ENCODE measurements at regions not wholly inside any gene's neighbourhood (a gene's known extent, or its start where the extent isn't known, plus 50 kb on each side); places are given as distances from the start of the nearest gene placed in this dataset.

DNA sequence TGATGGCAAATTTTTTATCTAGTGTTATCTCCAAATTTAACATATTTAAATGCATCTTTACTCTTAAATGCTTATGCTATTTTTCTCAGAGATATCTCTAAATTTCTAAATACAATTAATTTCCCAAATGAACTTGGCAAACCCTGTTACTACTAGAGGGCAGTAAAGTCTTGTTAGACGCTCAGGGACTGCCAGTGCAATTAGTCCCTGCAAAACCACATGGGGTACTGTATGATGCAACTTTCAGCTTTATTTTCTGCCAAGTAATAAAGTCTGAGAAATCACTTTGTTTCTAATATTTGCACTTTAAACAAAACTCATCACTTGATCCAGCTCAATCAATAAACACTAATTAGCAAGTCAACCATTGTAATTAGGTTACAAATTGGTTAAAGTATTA is 76.0 kb upstream of the ADGRB3 start:
- H3K4me1 ChIP-seq, result peaks cover 0 to 3% (median 0%) of the 10 kb centered on the region in 4 donors
- TF ChIP-seq POLR2A (IDR thresholded peaks at IDR 0.05) (no peak), POLR2AphosphoS5 (IDR thresholded peaks at IDR 0.05) (no peak), EP300 (IDR thresholded peaks at IDR 0.05; ENCODE audit: low read depth) (no peak)
- TF ChIP-seq, protein P1, sequence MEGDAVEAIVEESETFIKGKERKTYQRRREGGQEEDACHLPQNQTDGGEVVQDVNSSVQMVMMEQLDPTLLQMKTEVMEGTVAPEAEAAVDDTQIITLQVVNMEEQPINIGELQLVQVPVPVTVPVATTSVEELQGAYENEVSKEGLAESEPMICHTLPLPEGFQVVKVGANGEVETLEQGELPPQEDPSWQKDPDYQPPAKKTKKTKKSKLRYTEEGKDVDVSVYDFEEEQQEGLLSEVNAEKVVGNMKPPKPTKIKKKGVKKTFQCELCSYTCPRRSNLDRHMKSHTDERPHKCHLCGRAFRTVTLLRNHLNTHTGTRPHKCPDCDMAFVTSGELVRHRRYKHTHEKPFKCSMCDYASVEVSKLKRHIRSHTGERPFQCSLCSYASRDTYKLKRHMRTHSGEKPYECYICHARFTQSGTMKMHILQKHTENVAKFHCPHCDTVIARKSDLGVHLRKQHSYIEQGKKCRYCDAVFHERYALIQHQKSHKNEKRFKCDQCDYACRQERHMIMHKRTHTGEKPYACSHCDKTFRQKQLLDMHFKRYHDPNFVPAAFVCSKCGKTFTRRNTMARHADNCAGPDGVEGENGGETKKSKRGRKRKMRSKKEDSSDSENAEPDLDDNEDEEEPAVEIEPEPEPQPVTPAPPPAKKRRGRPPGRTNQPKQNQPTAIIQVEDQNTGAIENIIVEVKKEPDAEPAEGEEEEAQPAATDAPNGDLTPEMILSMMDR (IDR thresholded peaks at IDR 0.05), result no peak
- in situ Hi-C loops (cut with MboI; ENCODE audit: low pct_ligation_motif_present in 1 of 4, low pct_unique_long_range_greater_than_20kb in 1 of 4, low sequenced_read_pairs in 3 of 4), result no loop called here
- H3K27ac ChIP-seq, result no peak overlapping the region
- no peak overlapping the region for H3K4me3 ChIP-seq
- WGBS, 2 donors (ENCODE audit: low coverage in 1 of 2), result 13 to 15% methylated on average over 1 of the region's 1 CpG
- H3K36me3 ChIP-seq, result no peaks in the 10 kb centered on the region
- no peaks in the 10 kb centered on the region for H3K9me3 ChIP-seq
- DNase-seq, result no peak
- H3K27me3 ChIP-seq, result no peaks in the 10 kb centered on the region
- intact Hi-C loops (cut with DNase I; ENCODE audit: low total_unique reads), result no loop called here

DNA sequence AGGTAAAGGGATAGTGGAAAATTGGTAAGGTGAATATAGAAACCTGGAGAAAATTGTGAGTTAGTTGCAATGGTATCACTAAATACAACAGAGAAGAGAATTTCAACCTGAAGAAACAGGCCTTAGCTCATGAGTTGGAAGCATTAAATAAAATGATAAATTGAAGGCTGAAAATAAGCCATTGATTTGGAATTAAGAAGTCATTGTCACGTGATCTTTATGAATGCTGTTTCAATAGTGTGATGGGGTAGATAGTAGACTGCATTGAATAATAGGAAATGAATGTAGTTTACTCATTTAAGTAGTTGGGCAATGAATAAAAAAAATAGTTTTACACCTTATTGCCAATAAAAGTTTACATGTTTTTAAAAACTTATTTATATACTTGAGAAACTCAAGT is 88.5 kb upstream of the ADGRB3 start:
- in situ Hi-C loops (cut with MboI; ENCODE audit: low pct_ligation_motif_present in 1 of 4, low pct_unique_long_range_greater_than_20kb in 1 of 4, low sequenced_read_pairs in 3 of 4), result no loop called here
- DNase-seq, result no peak
- Histone ChIP-seq H3K36me3 (no peaks in the 10 kb centered on the region), H3K4me1 (no peaks in the 10 kb centered on the region), H3K27me3 (no peaks in the 10 kb centered on the region), H3K27ac (no peak overlapping the region), H3K9me3 (no peaks in the 10 kb centered on the region), H3K4me3 (no peak overlapping the region)
- WGBS, 2 donors (ENCODE audit: low coverage in 1 of 2), result 36 to 55% methylated on average over 1 of the region's 1 CpG
- TF ChIP-seq EP300 (IDR thresholded peaks at IDR 0.05; ENCODE audit: low read depth) (no peak), POLR2AphosphoS5 (IDR thresholded peaks at IDR 0.05) (no peak), POLR2A (IDR thresholded peaks at IDR 0.05) (no peak)
- TF ChIP-seq, protein P1 (IDR thresholded peaks at IDR 0.05), result no peak
- intact Hi-C loops (cut with DNase I; ENCODE audit: low total_unique reads), result no loop called here

DNA sequence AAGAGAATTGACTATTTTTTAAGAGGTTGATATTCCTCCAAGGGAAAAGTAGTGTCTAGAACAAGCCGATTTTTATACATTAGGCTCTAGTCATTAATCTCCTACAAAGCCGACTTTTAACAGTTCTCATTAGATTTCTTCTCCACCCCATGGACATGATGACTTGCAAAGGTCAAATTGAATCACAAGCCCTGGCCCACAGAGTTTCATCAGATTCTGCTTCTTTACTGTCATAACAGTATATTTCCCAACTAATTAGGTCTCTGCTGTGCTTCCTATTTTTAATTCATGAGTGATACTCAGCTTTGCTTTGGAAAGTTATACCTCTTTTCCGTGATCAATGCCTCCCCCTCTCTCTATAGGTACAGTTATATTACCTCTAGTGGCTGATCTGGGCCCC is 90.6 kb upstream of the ADGRB3 start:
- TF ChIP-seq POLR2A (IDR thresholded peaks at IDR 0.05) (no peak), POLR2AphosphoS5 (IDR thresholded peaks at IDR 0.05) (no peak), EP300 (IDR thresholded peaks at IDR 0.05; ENCODE audit: low read depth) (no peak)
- TF ChIP-seq, protein P1 (IDR thresholded peaks at IDR 0.05), result no peak
- Histone ChIP-seq H3K36me3 (no peaks in the 10 kb centered on the region), H3K9me3 (no peaks in the 10 kb centered on the region), H3K27ac (no peak overlapping the region), H3K4me3 (no peak overlapping the region), H3K27me3 (no peaks in the 10 kb centered on the region), H3K4me1 (no peaks in the 10 kb centered on the region)
- in situ Hi-C loops (cut with MboI; ENCODE audit: low pct_ligation_motif_present in 1 of 4, low pct_unique_long_range_greater_than_20kb in 1 of 4, low sequenced_read_pairs in 3 of 4) (no loop called here), intact Hi-C loops (cut with DNase I; ENCODE audit: low total_unique reads) (no loop called here)
- WGBS, 2 donors (ENCODE audit: low coverage in 1 of 2), result 41 to 55% methylated on average over 3 of the region's 3 CpGs
- DNase-seq, result no peak

DNA sequence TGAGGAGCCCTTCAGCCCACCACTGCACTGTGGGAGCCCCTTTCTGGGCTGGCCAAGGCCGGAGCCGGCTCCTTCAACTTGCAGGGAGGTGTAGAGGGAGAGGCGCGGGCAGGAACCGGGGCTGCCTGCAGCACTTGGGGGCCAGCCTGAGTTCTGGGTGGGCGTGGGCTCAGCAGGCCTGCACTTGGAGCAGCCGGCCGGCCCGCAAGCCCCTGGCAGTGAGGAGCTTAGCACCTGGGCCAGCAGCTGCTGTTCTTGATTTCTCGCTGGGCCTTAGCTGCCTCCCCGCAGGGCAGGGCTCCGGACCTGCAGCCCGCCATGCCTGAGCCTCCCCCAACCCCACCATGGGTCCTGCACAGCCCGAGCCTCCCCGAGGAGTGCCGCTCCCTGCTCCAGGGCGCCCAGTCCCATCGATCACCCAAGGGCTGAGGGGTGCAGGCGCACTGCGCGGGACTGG is 101.7 kb upstream of the ADGRB3 start:
- DNase-seq, result no peak
- Histone ChIP-seq H3K9me3 (peaks cover 0 to 3% of the 10 kb centered on the region in 2 donors), H3K4me3 (no peak overlapping the region), H3K36me3 (no peaks in the 10 kb centered on the region), H3K27me3 (no peaks in the 10 kb centered on the region), H3K4me1 (no peaks in the 10 kb centered on the region), H3K27ac (no peak overlapping the region)
- intact Hi-C loops (cut with DNase I; ENCODE audit: low total_unique reads), result no loop called here
- WGBS, 2 donors (ENCODE audit: low coverage in 1 of 2), result 86% methylated on average over 10 of the region's 21 CpGs; no CpG with 5 or more reads in 1 of the 2 donors
- TF ChIP-seq POLR2AphosphoS5 (IDR thresholded peaks at IDR 0.05) (no peak), POLR2A (IDR thresholded peaks at IDR 0.05) (no peak), EP300 (IDR thresholded peaks at IDR 0.05; ENCODE audit: low read depth) (no peak)
- TF ChIP-seq, protein P1 (IDR thresholded peaks at IDR 0.05), result no peak
- in situ Hi-C loops (cut with MboI; ENCODE audit: low pct_ligation_motif_present in 1 of 4, low pct_unique_long_range_greater_than_20kb in 1 of 4, low sequenced_read_pairs in 3 of 4), result no loop called here
